ENCODE measurements at regions not wholly inside any gene's neighbourhood (a gene's known extent, or its start where the extent isn't known, plus 50 kb on each side); places are given as distances from the start of the nearest gene placed in this dataset.

- TF ChIP-seq CTCF (IDR thresholded peaks at IDR 0.05; ENCODE audit: low read depth, low read length) (no peak), EZH2phosphoT487 (IDR thresholded peaks at IDR 0.05; ENCODE audit: low read depth) (no peak)
These were observed 150.0 kb upstream of the UBL3 start for GRCh38 chr13:30000370-30000765.
